HAP-1 (cell line): ENCODE measurements at regions not wholly inside any gene's neighbourhood (a gene's known extent, or its start where the extent isn't known, plus 50 kb on each side); places are given as distances from the start of the nearest gene placed in this dataset.

Experiments
- DNase-seq, 2 experiments: peaks; one replicate each; pipeline ENCODE4 v3.0.0-alpha.2; 2016 to 2020; ENCODE audit warnings: low spot score in 2 of 2
- H3K27me3 ChIP-seq: fragments of 250-450 bp; sonication (Bioruptor Pico); 2 replicates; pipeline ENCODE4 v1.5.1; 2020; ENCODE audit warnings: low read depth, mild to moderate bottlenecking, moderate library complexity
- H3K36me3 ChIP-seq: fragments of 250-450 bp; sonication (Bioruptor Pico); replicated peaks from 2 replicates; pipeline ENCODE4 v1.5.1; 2020; ENCODE audit warnings: mild to moderate bottlenecking
- H3K4me1 ChIP-seq: fragments of 250-450 bp; sonication (Bioruptor Pico); 2 replicates; pipeline ENCODE4 v1.5.1; 2020; ENCODE audit warnings: mild to moderate bottlenecking
- H3K4me3 ChIP-seq: fragments of 250-450 bp; sonication (Bioruptor Pico); 2 replicates; pipeline ENCODE4 v1.5.1; 2020; ENCODE audit warnings: mild to moderate bottlenecking, moderate library complexity
- H3K9me3 ChIP-seq: fragments of 250-450 bp; sonication (Bioruptor Pico); 2 replicates; pipeline ENCODE4 v1.5.1; 2020; ENCODE audit warnings: mild to moderate bottlenecking, moderate library complexity
- in situ Hi-C: fragments of 300-500 bp; cut with MboI; formaldehyde crosslinking; loops from 3 replicates; pipeline ENCODE4 v1.14.3; 2020; ENCODE audit warnings: low sequenced_read_pairs, inconsistent platforms, mixed read lengths

DNA sequence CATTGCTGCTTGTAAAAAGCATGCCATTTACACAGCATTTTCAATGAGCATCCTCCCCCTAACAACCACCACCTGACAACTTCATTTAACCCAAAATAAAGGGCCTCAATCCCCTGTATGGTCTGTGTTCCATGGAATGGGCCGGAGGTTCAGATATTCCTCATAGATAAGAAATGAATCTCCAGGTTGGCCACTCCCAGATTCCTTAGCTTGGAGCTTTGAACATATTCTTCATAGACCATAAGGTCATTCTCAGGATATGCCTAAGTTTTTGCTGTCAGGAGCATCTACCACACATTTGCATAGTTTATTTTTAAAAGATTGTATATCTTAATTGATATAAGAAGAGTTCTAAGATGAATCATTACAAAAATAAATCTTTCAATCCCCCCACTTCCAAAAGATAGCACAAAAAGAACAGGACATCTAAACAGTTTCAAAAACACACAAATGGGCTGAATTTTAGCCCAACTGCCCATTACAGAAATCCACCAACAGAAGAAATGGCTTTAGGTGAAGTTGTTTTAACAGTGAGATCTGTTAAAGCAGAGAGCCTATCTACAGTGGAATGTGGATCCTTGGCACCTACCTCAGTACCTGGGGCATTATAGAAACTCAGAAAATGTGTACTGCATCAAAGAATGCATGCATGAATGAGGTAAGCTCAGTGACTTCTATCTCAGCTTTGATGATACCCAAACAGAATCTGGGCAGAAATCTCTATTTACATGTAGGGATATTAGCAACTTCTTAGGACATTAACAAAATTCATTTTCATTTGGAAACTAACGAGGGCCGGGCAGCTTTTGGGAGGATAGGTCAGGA is 179.8 kb downstream of the SEC61B start:
- H3K4me3 ChIP-seq = no peak overlapping the region
- H3K36me3 ChIP-seq = no peaks in the 10 kb centered on the region
- in situ Hi-C loops = no loop called here
- no peaks in the 10 kb centered on the region for H3K4me1 ChIP-seq
- no peak for DNase-seq
- no peaks in the 10 kb centered on the region for H3K27me3 ChIP-seq
- H3K9me3 ChIP-seq = no peaks in the 10 kb centered on the region

DNA sequence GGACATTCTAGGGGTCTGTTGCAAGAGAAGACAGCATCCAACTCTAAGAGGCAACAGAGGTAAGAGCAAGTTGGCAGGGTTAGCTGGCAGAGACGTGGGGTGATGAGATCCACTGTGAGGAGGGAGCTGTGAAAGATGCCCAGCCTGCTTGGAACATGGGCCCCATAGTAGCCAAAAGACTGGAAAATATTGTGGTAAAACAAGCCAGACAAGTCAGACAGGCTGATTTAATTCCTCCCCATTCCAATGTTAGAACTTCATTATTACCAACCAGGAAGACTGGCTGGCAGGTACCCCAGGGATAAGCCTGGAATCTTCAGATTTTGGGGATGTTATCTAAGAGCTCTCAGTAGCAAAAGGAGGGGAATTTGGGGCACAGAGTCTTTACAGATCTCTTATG is 181.3 kb downstream of the SEC61B start:
- no peaks in the 10 kb centered on the region for H3K4me1 ChIP-seq
- H3K27me3 ChIP-seq = no peaks in the 10 kb centered on the region
- no peaks in the 10 kb centered on the region for H3K36me3 ChIP-seq
- no peak for DNase-seq
- H3K9me3 ChIP-seq = no peaks in the 10 kb centered on the region
- no peak overlapping the region for H3K4me3 ChIP-seq
- in situ Hi-C loops = no loop called here

DNA sequence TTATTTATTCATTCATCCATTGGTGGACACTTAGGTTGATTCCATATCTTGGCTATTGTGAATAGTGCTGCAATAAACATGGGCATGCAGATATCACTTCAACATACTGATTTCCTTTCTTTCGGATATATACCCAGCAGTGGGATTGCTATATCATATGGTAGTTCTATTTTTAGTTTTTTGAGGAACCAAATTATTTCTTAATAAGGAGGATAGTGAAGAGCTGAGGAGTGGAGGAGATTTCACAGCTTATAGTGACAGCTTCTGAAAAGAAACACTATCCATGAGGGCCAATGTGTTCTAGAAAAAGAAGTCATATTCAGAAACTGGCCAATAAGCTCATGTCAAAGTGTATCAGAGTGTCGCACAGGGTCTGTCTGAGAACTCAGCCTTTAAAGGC is 183.3 kb downstream of the SEC61B start:
- Histone ChIP-seq H3K4me1 (no peaks in the 10 kb centered on the region), H3K9me3 (no peaks in the 10 kb centered on the region), H3K27me3 (no peaks in the 10 kb centered on the region), H3K4me3 (no peak overlapping the region), H3K36me3 (no peaks in the 10 kb centered on the region)
- DNase-seq = no peak
- in situ Hi-C loops = no loop called here

DNA sequence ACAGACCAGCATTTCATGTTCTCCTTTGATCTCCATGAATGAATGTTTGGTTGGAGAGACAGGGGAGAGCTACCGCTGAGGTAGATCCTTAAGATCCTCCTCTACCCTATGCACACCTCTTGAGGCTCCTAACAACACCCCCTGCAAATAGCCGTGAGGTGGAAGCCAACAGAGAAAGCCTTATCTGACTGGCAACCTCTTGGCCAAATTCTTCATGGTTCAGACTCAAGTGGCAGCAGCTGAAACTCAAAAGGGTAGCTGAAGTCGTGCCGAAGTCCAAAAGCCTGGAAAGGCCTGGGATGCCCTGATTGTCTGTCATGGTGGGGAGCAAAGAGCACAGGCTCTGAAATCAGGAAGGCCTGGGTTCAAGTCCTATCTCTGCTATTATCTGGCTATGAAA is 184.9 kb downstream of the SEC61B start:
- H3K27me3 ChIP-seq = no peaks in the 10 kb centered on the region
- no peaks in the 10 kb centered on the region for H3K4me1 ChIP-seq
- no peaks in the 10 kb centered on the region for H3K9me3 ChIP-seq
- no peaks in the 10 kb centered on the region for H3K36me3 ChIP-seq
- DNase-seq = no peak
- in situ Hi-C loops = no loop called here
- H3K4me3 ChIP-seq = no peak overlapping the region

DNA sequence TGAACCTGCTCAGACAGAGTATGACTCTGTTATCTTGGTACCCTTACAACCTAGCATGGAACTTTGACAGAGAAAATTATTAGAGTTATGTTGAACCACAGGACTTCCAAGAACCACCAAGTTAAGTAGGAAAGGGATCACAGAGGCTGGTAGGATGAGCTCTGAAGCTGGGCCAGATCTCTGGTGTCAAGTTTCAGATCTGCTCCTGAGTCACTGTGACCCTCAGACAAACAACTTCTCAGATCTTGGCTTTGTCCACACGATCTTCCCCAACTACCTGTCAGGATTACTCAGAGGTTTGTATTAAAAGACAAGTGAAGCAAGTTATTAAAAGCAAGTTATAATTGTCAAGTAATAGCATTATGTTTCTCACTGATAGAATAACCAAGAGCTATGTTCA is 189.0 kb downstream of the SEC61B start:
- no peak overlapping the region for H3K4me3 ChIP-seq
- DNase-seq = no peak
- no peaks in the 10 kb centered on the region; the same call in 1 of the 2 replicates for H3K27me3 ChIP-seq
- no peaks in the 10 kb centered on the region for H3K4me1 ChIP-seq
- no peaks in the 10 kb centered on the region for H3K9me3 ChIP-seq
- H3K36me3 ChIP-seq = no peaks in the 10 kb centered on the region
- in situ Hi-C loops = no loop called here

DNA sequence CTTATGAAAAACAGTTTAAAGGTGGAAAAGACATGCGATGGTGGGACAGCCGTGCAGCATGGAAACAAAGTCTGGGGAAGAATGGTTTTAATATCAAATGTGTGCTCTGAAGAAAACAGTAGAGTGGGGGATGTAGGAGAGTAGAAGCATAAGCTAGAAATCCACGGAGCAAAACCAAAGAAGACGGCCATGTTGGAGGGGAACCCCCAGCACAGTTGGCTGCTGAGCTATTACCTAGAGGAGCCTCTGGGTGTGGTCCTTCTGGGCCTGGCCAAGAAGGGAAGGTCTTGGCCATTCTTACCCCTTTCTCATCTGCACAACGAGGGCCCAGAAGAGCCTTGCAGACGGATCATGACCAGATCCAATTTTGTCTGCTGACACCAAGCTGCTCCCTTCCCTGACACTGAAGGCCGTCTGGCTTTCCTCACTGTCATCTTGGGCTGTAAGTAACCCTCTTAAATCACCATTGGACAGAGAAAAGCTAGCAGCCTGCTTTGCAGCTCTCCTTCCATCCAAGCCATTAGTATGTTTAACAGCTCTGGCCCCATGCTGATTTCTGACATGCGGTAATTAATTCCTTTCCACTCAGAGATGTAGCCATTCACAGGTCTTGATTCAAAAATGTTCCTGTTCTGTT is 189.5 kb downstream of the SEC61B start:
- Histone ChIP-seq H3K27me3 (no peaks in the 10 kb centered on the region; the same call in 1 of the 2 replicates), H3K4me3 (no peak overlapping the region), H3K4me1 (no peaks in the 10 kb centered on the region), H3K9me3 (no peaks in the 10 kb centered on the region), H3K36me3 (no peaks in the 10 kb centered on the region)
- no peak for DNase-seq
- in situ Hi-C loops = no loop called here

DNA sequence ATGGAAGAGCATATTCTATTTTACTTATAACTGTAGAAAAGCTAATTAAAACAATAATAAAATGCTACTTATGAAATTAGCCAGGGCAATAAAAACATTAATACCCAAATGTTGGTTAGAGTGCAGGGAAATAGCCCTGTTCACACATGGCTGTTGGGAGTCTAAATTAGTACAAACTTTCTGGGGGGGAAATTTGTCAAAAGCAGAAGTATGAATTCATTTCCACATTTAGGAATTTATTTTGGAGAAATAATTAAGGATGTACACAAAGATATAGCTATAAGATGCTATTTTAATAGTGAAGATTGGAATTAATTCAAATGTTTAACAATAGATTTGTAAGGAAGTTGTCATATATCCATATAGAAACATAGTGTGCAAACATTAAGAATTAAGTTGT is 190.5 kb downstream of the SEC61B start:
- H3K27me3 ChIP-seq = no peaks in the 10 kb centered on the region; the same call in 1 of the 2 replicates
- in situ Hi-C loops = no loop called here
- no peaks in the 10 kb centered on the region for H3K9me3 ChIP-seq
- no peak for DNase-seq
- H3K36me3 ChIP-seq = no peaks in the 10 kb centered on the region
- H3K4me3 ChIP-seq = no peak overlapping the region
- H3K4me1 ChIP-seq = no peaks in the 10 kb centered on the region

DNA sequence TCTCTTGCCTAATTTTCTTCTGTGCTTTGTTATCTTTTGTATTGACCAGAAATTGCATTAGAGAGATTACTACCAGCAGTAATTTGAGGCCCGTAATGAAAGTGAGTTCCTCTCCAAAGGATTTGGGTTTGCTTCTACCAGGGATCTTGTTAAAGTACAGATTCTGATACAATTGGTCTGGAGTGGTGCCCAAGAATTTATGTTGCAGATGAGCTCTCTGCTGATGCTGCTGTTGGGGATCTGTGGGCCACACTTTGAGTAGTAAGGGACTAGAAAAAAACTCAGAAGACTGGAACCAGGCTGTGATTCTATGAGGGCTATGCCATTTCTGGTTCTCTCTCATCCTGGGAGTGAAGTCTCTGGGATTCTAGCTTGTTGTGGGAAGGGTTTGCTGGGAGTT is 192.2 kb downstream of the SEC61B start:
- Histone ChIP-seq H3K4me1 (no peaks in the 10 kb centered on the region), H3K27me3 (peaks cover 2% of the 10 kb centered on the region; the same call in 1 of the 2 replicates), H3K36me3 (no peaks in the 10 kb centered on the region), H3K4me3 (no peak overlapping the region), H3K9me3 (no peaks in the 10 kb centered on the region)
- DNase-seq = no peak
- in situ Hi-C loops = no loop called here

DNA sequence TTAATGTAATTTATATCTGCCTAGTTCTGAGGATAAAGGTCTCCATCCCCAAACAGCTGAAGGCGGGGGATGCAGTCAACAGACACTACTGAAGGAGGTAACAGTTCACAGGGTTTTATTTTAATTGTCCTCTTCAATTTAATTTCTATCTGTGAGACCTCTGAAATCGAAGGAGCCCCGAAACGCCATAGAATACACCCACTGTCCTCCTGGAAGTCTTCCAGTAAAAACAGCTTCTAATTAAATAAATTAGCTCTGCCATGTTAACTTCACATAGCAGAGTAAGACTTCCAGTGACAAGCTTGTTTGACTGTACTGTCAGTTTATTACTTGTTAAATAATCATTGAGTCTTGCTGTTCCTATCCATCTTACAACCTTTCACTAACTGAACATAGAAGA is 193.5 kb downstream of the SEC61B start:
- Histone ChIP-seq H3K9me3 (no peaks in the 10 kb centered on the region), H3K36me3 (no peaks in the 10 kb centered on the region), H3K4me3 (no peak overlapping the region), H3K4me1 (no peaks in the 10 kb centered on the region), H3K27me3 (peaks cover 2% of the 10 kb centered on the region; the same call in 1 of the 2 replicates)
- DNase-seq = no peak
- in situ Hi-C loops = no loop called here

DNA sequence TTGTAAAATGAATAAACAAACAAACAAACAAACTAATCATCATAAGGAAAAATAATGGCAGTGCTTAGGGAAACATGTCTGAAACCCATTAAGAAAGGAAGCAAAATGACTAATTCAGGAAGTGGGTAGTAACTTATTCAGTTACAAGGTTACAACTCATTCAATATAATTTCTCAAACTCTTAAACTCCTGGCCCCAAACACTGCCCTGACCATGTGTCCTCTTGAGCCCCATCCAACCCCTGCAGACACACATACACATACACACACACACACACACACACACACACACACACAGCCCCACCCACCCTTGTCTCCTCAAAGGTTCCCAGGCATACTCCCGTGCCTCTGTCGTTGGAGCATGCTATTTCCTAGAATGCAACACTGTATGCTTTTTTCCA is 193.9 kb downstream of the SEC61B start:
- in situ Hi-C loops = no loop called here
- Histone ChIP-seq H3K36me3 (no peaks in the 10 kb centered on the region), H3K4me1 (no peaks in the 10 kb centered on the region), H3K4me3 (no peak overlapping the region), H3K9me3 (no peaks in the 10 kb centered on the region), H3K27me3 (peaks cover 2% of the 10 kb centered on the region; the same call in 1 of the 2 replicates)
- DNase-seq = no peak

DNA sequence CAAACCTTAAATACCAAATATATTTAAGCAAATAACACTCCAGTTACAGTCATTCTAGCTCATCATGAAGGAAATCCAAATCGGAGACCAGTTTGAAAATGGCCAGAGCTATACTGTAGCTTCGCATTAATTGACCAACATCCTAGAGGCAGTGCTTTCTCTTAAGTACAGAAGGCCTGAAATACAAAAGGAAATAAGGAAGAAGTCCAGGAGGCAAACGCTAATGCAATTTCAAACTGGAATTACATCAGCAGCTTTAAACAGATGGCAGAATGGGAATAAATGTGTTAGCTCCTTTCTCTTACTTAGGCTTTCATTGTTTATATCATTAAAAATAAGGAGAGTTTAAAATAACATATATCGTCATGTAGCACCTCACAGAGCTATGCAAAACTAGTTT is 197.0 kb downstream of the SEC61B start:
- DNase-seq = no peak
- H3K4me3 ChIP-seq = no peak overlapping the region
- H3K4me1 ChIP-seq = no peaks in the 10 kb centered on the region
- no peaks in the 10 kb centered on the region for H3K36me3 ChIP-seq
- in situ Hi-C loops = no loop called here
- H3K27me3 ChIP-seq = peaks cover 2% of the 10 kb centered on the region; the same call in 1 of the 2 replicates
- H3K9me3 ChIP-seq = no peaks in the 10 kb centered on the region

DNA sequence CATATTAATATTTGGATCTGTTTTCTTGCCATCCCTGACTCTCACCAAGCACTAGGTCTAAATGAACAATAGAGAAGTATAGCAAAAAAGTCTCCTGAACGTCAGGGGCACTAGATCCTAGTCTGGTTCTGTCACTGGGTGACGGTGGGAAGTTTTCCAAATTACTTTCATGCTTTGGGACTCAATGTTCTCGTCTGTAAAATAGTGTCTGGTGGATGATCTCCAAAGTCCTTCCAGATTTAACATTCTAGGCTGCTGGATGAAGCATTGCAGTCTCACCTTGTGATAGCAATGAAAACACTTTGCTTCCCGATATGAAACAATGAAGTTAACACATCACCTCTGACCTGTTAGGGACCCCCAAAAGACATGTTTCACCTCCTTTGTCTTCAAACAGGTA is 199.3 kb downstream of the SEC61B start:
- no peak for DNase-seq
- Histone ChIP-seq H3K4me3 (no peak overlapping the region), H3K27me3 (peaks cover 10% of the 10 kb centered on the region; the same call in 1 of the 2 replicates), H3K9me3 (no peaks in the 10 kb centered on the region), H3K4me1 (no peaks in the 10 kb centered on the region), H3K36me3 (no peaks in the 10 kb centered on the region)
- in situ Hi-C loops = no loop called here

DNA sequence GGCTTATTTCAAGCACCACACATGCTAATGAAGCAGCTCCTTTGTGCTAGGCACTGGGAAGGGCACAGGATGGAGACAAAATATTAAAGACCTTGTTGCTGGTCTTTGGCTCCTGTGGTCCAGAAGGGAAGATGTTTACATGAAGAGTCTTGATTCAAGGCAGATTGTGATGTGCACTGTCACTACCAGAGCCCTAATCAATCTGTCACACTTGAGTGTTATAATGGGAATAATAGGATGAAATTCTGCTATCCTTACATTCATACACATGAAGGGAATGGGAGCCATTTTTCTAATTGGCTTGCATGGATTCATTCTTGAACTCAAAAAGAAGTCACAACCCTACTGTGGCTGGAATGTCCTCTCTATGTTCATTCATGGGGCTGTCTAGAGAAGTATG is 203.0 kb downstream of the SEC61B start:
- DNase-seq = no peak
- H3K9me3 ChIP-seq = no peaks in the 10 kb centered on the region
- no peaks in the 10 kb centered on the region for H3K4me1 ChIP-seq
- no peaks in the 10 kb centered on the region for H3K36me3 ChIP-seq
- H3K27me3 ChIP-seq = peaks cover 8% of the 10 kb centered on the region; the same call in 1 of the 2 replicates
- in situ Hi-C loops = no loop called here
- no peak overlapping the region for H3K4me3 ChIP-seq
